PC-3 (cell line): ENCODE measurements at regions not wholly inside any gene's neighbourhood (a gene's known extent, or its start where the extent isn't known, plus 50 kb on each side); places are given as distances from the start of the nearest gene placed in this dataset.

Source experiments
- ATAC-seq: fragments of 200-7000 bp; cut with Tn5 transposase; 2 replicates; pipeline ENCODE4 v1.9.1; 2020; ENCODE audit warnings: mild to moderate bottlenecking, moderate library complexity
- BruUV-seq: library from RNA; stranded (reverse); fragments of 400-500 nt; replicated peaks from 2 replicates; lab custom pipeline; 2021; lab: Mats Ljungman, UMichigan
- CTCF ChIA-PET: fragments of 300-600 bp; sonication (Branson Sonifier 250); formaldehyde crosslinking; loops from one replicate; lab custom pipeline; 2022; ENCODE audit warnings: antibody characterized with exemption; lab: Charles Lee
- POLR2A ChIA-PET: fragments of 300-600 bp; sonication (Branson Sonifier 250); formaldehyde crosslinking; loops from one replicate; lab custom pipeline; 2022; ENCODE audit warnings: antibody characterized with exemption; ENCODE audit not compliant: unreplicated experiment; lab: Charles Lee
- DNase-seq: peaks from one replicate; pipeline ENCODE4 v3.0.0-alpha.2; 2015
- H2AFZ ChIP-seq: fragments of 300-600 bp; sonication (generic); 2 replicates; pipeline ENCODE4 v1.6.0; 2016; ENCODE audit warnings: antibody characterized with exemption, low read length
- H3F3A ChIP-seq: fragments of 300-600 bp; sonication (generic); one replicate; pipeline ENCODE4 v1.6.0; 2017; ENCODE audit warnings: antibody characterized with exemption, low read length, control low read depth, mild to moderate bottlenecking; ENCODE audit not compliant: unreplicated experiment
- H3K27ac ChIP-seq: fragments of 300-600 bp; sonication (generic); 2 replicates; pipeline ENCODE4 v1.5.1; 2016; ENCODE audit warnings: mild to moderate bottlenecking, low read length
- H3K27me3 ChIP-seq: fragments of 300-600 bp; sonication (generic); 2 replicates; pipeline ENCODE4 v1.6.1; 2016; ENCODE audit warnings: low read length, mixed read lengths
- H3K36me3 ChIP-seq: fragments of 300-600 bp; sonication (generic); 2 replicates; pipeline ENCODE4 v1.6.1; 2016; ENCODE audit warnings: low read depth, mixed run types, low read length, mixed read lengths
- H3K4me1 ChIP-seq: fragments of 300-600 bp; sonication (generic); 2 replicates; pipeline ENCODE4 v1.5.1; 2016; ENCODE audit warnings: low read length; ENCODE audit not compliant: insufficient read depth
- H3K4me2 ChIP-seq: fragments of 300-600 bp; sonication (generic); 2 replicates; pipeline ENCODE4 v1.6.0; 2016; ENCODE audit warnings: low read length
- H3K4me3 ChIP-seq: fragments of 300-600 bp; sonication (generic); 2 replicates; pipeline ENCODE4 v1.5.1; 2016; ENCODE audit warnings: mild to moderate bottlenecking, low read length, mixed read lengths
- H3K79me2 ChIP-seq: fragments of 300-600 bp; sonication (generic); 2 replicates; pipeline ENCODE4 v1.6.1; 2017; ENCODE audit warnings: low read length, mixed read lengths
- H3K9ac ChIP-seq: fragments of 300-600 bp; sonication (generic); 2 replicates; pipeline ENCODE4 v1.6.0; 2016; ENCODE audit warnings: mild to moderate bottlenecking, low read length
- H3K9me2 ChIP-seq: fragments of 300-600 bp; sonication (generic); replicated peaks from 2 replicates; pipeline ENCODE4 v1.6.1; 2016; ENCODE audit warnings: mixed run types, low read length, mixed read lengths
- H3K9me3 ChIP-seq: fragments of 300-600 bp; sonication (generic); 2 replicates; pipeline ENCODE4 v1.6.1; 2016; ENCODE audit warnings: low read length, mixed read lengths
- H4K20me1 ChIP-seq: fragments of 300-600 bp; sonication (generic); 2 replicates; pipeline ENCODE4 v1.6.1; 2016; ENCODE audit warnings: low read length, mixed read lengths
- EZH2 ChIP-seq: fragments of 300-600 bp; sonication (generic); IDR thresholded peaks from one replicate; pipeline ENCODE4 v1.6.1; 2017; ENCODE audit warnings: antibody characterized with exemption, mild to moderate bottlenecking, low read length; ENCODE audit not compliant: unreplicated experiment
- EZH2phosphoT487 ChIP-seq: fragments of 300-600 bp; sonication (generic); IDR thresholded peaks from 2 replicates; pipeline ENCODE4 v1.6.1; 2018; ENCODE audit warnings: mild to moderate bottlenecking, antibody characterized with exemption, low read length, borderline replicate concordance
- intact Hi-C: fragments of 100-400 bp; cut with micrococcal nuclease; formaldehyde crosslinking; loops from 2 replicates; pipeline ENCODE4 v1.9.0; 2023
- TF ChIP-seq, protein P1 (sequence below): fragments of 300-600 bp; sonication (generic); conservative IDR thresholded peaks from 2 replicates; pipeline ENCODE4 v1.5.1; 2017; ENCODE audit warnings: antibody characterized with exemption, low read depth, mild to moderate bottlenecking, low read length

DNA sequence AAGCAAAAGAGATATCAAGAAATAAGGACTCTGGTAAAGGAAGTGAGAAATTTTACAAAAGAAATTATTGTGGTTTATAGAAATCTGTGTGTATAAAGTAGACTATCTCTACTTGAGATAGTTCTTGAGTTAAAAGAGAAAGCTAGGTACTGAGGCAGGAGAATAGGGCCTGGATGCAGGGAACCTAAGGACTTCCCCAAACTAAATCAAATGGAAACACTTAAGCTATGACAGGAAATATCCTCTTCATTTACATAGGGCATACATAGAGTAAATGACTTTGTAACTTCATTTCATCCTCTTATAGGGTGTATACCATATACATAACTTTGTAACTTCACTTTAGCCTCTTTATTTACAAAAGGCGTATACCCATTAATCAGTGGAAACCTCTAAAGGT is 219.2 kb upstream of the RGPD4 start:
- TF ChIP-seq EZH2phosphoT487 (no peak), EZH2 (no peak)
- TF ChIP-seq, protein P1, sequence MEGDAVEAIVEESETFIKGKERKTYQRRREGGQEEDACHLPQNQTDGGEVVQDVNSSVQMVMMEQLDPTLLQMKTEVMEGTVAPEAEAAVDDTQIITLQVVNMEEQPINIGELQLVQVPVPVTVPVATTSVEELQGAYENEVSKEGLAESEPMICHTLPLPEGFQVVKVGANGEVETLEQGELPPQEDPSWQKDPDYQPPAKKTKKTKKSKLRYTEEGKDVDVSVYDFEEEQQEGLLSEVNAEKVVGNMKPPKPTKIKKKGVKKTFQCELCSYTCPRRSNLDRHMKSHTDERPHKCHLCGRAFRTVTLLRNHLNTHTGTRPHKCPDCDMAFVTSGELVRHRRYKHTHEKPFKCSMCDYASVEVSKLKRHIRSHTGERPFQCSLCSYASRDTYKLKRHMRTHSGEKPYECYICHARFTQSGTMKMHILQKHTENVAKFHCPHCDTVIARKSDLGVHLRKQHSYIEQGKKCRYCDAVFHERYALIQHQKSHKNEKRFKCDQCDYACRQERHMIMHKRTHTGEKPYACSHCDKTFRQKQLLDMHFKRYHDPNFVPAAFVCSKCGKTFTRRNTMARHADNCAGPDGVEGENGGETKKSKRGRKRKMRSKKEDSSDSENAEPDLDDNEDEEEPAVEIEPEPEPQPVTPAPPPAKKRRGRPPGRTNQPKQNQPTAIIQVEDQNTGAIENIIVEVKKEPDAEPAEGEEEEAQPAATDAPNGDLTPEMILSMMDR, result no peak

DNA sequence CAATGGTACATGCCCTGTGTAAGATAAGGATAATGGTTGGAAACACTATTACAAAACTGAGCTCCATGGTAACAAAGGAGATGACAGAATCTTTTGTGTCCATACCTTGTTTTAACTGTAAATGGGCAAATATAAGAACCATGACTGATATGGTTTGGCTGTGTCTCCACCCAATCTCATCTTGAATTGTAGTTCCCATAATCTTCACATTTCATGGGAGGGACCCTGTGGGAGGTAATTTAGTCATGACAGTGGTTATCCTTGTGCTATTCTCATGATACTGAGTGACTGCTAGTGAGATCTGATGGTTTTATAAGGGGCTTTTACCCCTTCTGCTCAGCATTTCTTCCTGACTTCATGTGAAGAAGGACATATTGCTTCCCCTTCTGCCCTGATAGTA is 211.7 kb upstream of the RGPD4 start:
- no peaks in the 10 kb centered on the region for H3K4me1 ChIP-seq
- H3K27ac ChIP-seq, result no peak overlapping the region
- ATAC-seq (no peak), DNase-seq (no peak)
- TF ChIP-seq EZH2phosphoT487 (no peak), EZH2 (no peak)
- TF ChIP-seq, protein P1, result no peak
- BruUV-seq, result no TSS peak
- CTCF ChIA-PET, result no interaction called here
- intact Hi-C loops, result no loop called here
- POLR2A ChIA-PET, result no interaction called here
- no peak overlapping the region for H3K9ac ChIP-seq
- H4K20me1 ChIP-seq, result no peaks in the 10 kb centered on the region
- no peaks in the 10 kb centered on the region for H3K9me2 ChIP-seq
- H3F3A ChIP-seq, result no peaks in the 10 kb centered on the region
- peaks cover 18% of the 10 kb centered on the region; the same call in 1 of the 2 replicates for H3K9me3 ChIP-seq
- H3K27me3 ChIP-seq, result peaks cover 16% of the 10 kb centered on the region; the same call in 1 of the 2 replicates
- H3K4me2 ChIP-seq, result no peak overlapping the region
- no peak overlapping the region for H2AFZ ChIP-seq
- no peaks in the 10 kb centered on the region for H3K36me3 ChIP-seq
- no peak overlapping the region for H3K4me3 ChIP-seq
- H3K79me2 ChIP-seq, result no peaks in the 10 kb centered on the region

More for the DNA sequence above, 219.2 kb upstream of the RGPD4 start:
- no peak overlapping the region for H3K27ac ChIP-seq
- H3K9me3 ChIP-seq, result no peaks in the 10 kb centered on the region
- intact Hi-C loops, result no loop called here
- no peaks in the 10 kb centered on the region for H3K9me2 ChIP-seq
- peaks cover 41% of the 10 kb centered on the region for H3K27me3 ChIP-seq
- H3K79me2 ChIP-seq, result no peaks in the 10 kb centered on the region
- ChIA-PET POLR2A (no interaction called here), CTCF (no interaction called here)
- H3K4me1 ChIP-seq, result no peaks in the 10 kb centered on the region
- ATAC-seq (no peak), DNase-seq (no peak)
- no peak overlapping the region for H2AFZ ChIP-seq
- H3K9ac ChIP-seq, result no peak overlapping the region
- H3K4me2 ChIP-seq, result no peak overlapping the region
- H3F3A ChIP-seq, result no peaks in the 10 kb centered on the region
- H4K20me1 ChIP-seq, result no peaks in the 10 kb centered on the region
- H3K4me3 ChIP-seq, result no peak overlapping the region
- no TSS peak for BruUV-seq
- H3K36me3 ChIP-seq, result no peaks in the 10 kb centered on the region

DNA sequence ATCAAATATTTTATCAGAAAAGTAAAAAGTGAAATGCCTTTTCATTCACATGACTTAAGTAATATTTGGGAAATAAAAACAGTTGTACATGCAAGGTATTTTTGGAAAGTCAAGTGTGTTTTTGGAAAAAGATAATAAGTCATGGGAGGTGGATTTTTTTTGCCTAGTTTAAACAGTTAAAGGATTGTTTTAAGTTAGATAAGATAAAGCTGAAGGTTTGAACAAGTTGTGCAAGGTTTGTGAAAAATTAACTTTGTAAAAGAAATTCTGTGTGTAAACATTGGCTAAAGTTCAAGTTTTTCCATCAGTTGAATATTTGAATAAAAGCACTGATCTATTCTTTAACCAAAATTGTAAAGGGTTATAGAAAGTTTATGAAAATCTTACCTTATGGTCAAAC is 207.9 kb upstream of the RGPD4 start:
- Histone ChIP-seq H4K20me1 (no peaks in the 10 kb centered on the region), H3K9me2 (no peaks in the 10 kb centered on the region), H3K36me3 (no peaks in the 10 kb centered on the region), H3K4me3 (no peak overlapping the region), H3K9me3 (peaks cover 18% of the 10 kb centered on the region; the same call in 1 of the 2 replicates), H3K79me2 (no peaks in the 10 kb centered on the region), H3K9ac (no peak overlapping the region), H3K4me1 (no peaks in the 10 kb centered on the region), H3F3A (no peaks in the 10 kb centered on the region), H3K27ac (no peak overlapping the region), H2AFZ (no peak overlapping the region), H3K27me3 (no peaks in the 10 kb centered on the region), H3K4me2 (no peak overlapping the region)
- intact Hi-C loops, result no loop called here
- no peak for DNase-seq
- POLR2A ChIA-PET, result no interaction called here
- TF ChIP-seq EZH2, result no peak
- no peak for TF ChIP-seq EZH2phosphoT487
- TF ChIP-seq, protein P1, result no peak
- CTCF ChIA-PET, result no interaction called here
- ATAC-seq, result no peak
- no TSS peak for BruUV-seq
